M059J (cell line): ENCODE measurements at regions not wholly inside any gene's neighbourhood (a gene's known extent, or its start where the extent isn't known, plus 50 kb on each side); places are given as distances from the start of the nearest gene placed in this dataset.

Experiments used
- DNase-seq: peaks from one replicate; pipeline ENCODE4 v3.0.0-alpha.2; 2012; ENCODE audit warnings: low read depth

DNA sequence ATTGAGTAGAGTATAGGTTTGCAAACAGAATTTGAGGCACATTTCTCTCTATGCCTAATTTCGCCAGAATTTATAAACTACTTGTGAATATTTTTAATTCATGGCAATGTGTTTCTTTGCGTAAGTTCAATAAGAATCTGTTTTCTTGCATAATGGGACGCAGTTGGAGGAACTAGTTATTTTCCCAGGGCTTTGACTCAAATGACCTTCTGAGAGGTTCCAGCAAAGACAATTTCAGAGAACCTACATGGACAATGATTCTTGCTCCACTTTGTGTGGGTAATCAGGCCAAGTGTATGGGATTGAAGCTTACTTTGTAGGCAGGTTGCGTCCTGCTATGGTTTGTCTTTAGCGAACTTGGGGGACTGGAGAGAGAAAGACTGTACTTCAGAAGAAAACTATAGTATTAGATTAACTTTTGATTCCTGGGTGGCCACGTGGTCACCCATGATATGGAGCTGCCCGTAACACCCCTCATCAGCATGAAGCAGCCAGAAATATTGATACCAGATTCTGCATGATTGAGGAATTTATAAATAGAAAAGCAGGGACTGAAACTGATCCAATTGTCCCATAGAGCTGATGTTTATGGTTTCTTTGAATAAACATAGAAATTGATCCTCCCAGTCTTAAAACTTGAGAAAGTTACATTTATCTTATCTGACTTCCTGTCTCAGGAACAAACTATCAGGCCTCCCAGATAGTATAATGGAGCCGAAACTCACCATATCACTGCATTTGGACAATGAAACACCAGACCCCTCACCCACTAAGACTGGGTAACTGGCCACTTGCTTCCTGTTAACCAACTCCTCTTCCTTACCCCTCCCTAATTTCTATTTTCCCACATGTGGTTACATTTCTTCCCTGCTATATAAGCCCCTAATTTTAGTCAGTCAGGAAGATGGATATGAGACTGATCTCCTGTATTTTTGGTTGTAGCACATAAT lies 815.3 kb upstream of the HS6ST1 start:
- no peak for DNase-seq

- DNase-seq: no peak
Observed at GRCh38 chr2:129135017-129135416, 816.3 kb upstream of the HS6ST1 start.

DNA sequence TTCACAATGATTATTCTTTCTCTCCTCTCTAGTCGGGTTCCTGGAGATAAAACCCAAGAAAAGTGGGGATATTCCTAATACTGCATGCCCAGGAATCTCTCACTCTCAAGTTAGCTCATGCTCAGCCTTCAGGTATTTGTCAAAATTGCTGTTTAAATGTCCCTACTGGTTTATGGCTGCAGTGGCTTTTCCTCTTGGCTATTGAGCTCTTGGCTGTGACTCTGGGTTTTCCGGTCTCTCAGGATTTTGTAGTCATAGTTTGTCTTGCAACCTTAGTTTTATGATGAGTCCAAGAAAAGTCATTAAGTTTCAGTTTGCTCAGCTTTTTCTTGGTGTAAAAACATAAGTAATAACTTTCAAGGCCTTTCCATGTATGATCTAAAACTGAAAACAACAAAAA lies 820.7 kb upstream of the HS6ST1 start:
- no peak for DNase-seq

DNA sequence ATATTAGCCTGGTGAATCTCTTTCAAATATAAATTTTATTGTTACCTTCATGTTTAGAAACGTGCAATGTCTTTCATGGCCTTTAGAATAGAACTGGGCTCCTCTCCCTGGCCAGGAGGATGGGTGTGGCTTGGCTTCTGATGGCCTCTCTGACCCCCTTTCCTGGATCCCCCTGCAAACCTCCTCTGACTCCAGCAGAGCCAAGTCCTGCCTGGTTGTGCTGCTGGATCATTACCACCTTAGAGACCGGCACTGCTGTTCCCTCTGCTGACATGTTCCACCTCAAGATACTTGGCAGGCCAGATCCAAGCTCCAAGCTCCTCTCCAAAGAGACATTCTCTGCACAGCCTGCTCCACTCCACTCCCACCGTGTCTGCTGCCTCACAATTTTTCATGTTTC lies 823.8 kb upstream of the HS6ST1 start:
- no peak for DNase-seq

DNA sequence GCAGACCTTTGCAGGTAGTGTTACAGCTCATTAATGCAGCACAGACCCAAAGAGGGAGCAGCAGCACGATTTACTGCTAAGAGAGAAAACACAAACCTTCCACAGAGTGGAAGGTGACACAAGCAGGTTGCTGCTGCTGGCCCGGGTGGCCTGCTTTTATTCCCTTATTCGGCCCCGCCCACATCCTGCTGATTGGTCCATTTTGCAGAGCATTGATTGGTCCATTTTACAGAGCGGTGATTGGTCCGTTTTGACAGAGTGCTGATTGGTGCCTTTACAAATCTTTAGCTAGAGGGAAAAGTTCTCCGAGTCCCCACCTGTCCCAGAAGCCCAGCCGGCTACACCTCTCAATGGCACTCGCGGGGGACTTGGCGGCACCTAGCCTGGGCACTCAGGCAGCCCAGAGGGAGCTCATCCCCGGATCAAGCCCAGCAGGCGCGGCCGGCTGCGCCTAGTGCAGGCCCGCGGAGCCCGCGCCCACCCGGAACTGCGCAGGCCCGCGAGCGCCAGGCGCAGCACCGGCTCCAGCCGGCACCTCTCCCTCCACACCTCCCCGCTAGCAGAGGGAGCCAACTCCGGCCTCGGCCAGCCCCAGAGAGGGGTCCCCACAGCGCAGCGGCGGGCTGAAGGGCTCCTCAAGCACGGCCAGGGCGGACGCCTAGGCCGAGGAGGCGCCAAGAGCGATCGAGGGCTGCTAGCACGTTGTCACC lies 825.6 kb upstream of the HS6ST1 start:
- DNase-seq: no peak

DNA sequence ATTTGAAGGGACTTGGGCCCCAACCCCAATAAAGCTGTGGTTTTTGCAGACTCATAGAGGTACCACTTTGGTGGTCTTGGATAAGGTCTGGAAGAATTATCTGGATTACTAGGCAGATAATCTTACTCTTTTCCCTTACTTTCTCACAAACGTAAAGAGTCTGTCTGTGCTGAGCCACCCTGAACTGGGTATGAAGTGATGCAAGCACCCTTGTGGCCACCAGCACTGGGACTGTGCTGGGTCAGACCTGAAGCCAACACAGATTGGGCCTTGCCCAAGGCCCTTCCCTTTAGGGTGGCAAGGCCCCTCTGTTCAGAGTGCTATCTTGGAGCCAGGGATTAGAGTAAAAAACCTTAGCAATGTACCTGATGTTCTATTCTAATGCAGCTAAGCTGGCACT lies 827.0 kb upstream of the RAB6C start:
- no peak for DNase-seq

DNA sequence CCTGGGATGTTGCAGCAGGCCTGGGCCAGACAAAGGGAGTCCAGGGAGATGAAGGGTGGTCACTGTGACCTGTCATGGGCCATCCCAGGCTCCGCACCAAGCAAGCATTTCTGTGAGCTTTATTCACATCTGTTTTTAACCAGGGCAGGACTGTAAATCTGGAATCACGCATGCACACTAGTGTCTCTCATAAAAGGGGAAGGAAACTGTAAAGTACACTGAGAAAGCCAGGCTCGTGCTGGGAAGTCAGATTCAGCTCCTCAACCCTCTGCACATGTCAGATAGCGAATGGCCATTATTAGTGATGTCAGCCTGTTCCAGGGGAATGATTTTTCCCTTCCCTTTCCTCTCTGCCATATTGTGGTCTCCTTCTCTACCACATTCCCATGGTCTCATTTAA lies 818.6 kb upstream of the RAB6C start:
- no peak for DNase-seq

DNA sequence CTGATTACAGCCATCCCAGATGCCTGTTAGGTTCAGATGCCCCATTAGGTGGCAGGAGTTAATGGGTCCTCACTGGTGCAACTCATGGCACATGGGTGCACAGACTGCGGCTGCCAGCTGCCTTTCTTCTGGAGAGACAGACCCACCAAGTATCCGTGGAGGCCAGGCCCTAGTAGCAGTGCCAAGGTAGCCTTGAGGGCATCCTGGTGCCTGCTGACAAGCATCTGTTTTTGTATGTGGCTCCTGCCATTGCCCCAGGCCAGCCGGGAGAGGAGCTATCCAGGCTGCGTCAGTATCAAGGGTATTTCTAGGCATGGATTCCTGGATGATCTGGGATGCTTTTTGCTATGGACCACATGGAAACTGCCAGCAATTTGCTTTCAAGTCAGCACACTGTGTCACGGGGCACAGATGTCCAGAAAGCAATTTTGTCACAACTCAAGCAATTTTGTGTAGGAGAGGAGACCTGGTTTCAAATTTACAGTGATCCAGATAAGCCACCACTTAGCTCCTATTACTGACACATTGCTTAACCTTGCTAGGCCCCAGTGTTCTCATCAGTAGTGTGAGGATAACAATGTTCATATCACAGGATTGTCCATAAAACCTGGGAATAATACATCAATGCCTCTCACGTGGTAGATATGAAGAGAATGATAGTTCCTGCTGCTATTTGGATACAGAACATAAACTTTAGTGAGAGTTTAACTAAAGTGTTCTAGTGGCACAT lies 815.1 kb upstream of the RAB6C start:
- no peak for DNase-seq

GRCh38 chr2:129165006-129165405 lies 814.5 kb upstream of the RAB6C start:
- no peak for DNase-seq

DNA sequence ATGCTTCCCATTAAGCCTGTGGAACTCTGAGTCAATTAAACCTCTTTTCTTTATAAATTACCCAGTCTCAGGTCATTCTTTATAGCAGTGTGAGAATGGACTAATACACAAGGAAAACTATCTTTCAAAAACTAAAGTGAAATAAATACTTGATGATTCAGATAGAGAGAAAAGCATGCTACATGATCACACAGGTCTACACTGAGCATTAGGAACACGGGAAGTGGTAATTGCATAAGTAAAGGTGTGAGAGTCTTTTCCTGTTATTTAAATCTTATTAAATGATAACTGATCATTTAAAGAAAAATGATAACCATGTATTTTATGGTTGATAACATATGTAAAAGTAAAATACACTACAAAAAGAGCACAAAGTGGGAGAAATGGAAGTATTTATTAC lies 812.0 kb upstream of the RAB6C start:
- no peak for DNase-seq

- no peak for DNase-seq
Observed at GRCh38 chr2:129170570-129170969, 808.9 kb upstream of the RAB6C start.

GRCh38 chr2:129174143-129174542 lies 805.3 kb upstream of the RAB6C start:
- DNase-seq: no peak

DNA sequence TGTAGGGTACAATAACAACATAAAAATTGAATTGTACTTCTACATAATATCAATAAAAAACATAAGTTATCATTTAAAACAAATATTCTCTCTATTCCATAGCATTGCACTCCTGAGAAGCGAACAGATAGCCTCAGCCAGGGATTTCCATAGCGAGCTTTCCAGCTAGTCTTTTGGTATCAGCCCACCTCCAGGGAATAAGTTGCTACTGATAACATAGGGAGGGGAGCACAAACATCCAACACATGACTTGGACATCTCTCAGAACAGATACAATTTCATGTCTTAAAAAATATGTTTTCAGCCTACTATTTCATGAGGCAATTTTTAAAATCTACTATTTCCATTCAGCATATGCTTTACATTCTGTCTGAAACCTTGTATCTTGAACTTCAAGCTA lies 804.4 kb upstream of the RAB6C start:
- no peak for DNase-seq

DNA sequence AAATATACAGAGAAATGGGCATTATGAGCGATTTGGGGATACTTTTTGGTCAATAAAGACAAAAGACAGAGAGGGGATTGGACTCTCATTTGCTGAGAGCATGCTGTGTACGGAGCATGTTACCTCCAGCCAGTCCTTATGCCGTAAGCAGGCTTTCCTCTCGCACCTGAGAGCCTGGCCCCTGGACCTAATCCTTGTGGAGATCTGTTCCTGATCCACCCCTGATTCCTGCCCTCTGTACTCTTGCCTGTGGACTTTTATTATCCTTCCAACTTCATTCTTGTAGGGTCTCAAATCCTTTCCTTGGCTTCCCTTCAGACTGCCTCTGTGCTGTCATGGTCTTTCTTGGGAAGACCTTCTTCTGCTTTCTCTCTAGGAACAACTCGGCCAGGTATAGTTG lies 803.1 kb upstream of the RAB6C start:
- no peak for DNase-seq

GRCh38 chr2:129178356-129178755 lies 801.1 kb upstream of the RAB6C start:
- DNase-seq: peak; percentile 28

GRCh38 chr2:129179199-129179598 lies 800.3 kb upstream of the RAB6C start:
- no peak for DNase-seq

GRCh38 chr2:129180124-129180716 lies 799.2 kb upstream of the RAB6C start:
- no peak for DNase-seq

DNA sequence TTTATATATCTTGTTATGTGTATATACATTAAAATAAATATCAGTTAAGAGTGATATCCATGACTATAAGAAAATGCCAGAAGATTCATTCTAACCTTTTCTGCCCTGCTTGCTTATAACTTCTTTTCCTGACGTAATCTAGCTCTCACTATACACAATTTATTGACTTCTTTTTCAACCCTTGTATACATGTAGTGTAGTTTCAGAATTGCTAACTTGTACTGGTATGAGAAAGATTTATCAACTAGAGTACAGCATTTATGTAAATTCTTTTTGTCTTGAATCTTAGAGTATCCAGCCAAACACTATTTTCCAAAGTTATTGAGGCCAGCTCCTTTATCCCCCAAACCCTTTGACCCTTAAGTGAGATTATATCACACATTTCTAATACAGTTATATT lies 798.0 kb upstream of the RAB6C start:
- DNase-seq: no peak

GRCh38 chr2:129181963-129182362 lies 797.5 kb upstream of the RAB6C start:
- DNase-seq: no peak

GRCh38 chr2:129187343-129187742 lies 792.1 kb upstream of the RAB6C start:
- DNase-seq: no peak

DNA sequence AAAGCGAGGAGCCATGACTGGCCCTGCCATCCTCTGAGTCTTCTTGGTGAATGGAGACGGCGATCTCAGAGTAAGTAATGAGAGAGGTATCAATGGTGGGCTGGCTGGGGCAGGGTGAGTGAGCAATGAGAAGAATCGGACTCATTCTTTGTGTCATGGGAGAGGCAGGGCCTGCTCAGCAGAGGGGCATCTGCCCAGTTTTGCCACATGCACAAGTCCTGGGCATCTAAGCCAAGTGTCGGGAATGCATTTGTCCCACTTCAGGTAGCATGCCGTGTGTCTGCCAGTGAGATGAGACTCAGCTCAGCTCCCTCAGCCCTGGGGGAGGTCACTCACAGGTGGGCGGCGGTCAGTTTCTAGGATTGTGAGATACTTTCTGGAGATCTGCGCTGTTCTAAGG lies 791.0 kb upstream of the RAB6C start:
- DNase-seq: no peak
